ENCODE measurements at regions not wholly inside any gene's neighbourhood (a gene's known extent, or its start where the extent isn't known, plus 50 kb on each side); places are given as distances from the start of the nearest gene placed in this dataset.

- no peak overlapping the region for H3K27ac ChIP-seq
- no peaks in the 10 kb centered on the region for H3K4me1 ChIP-seq (ENCODE audit: low read depth)
- H3K36me3 ChIP-seq = no peaks in the 10 kb centered on the region
- no peak for DNase-seq (ENCODE audit: low read depth in 1 of 2, low spot score in 1 of 2)
- TF ChIP-seq, protein P1, sequence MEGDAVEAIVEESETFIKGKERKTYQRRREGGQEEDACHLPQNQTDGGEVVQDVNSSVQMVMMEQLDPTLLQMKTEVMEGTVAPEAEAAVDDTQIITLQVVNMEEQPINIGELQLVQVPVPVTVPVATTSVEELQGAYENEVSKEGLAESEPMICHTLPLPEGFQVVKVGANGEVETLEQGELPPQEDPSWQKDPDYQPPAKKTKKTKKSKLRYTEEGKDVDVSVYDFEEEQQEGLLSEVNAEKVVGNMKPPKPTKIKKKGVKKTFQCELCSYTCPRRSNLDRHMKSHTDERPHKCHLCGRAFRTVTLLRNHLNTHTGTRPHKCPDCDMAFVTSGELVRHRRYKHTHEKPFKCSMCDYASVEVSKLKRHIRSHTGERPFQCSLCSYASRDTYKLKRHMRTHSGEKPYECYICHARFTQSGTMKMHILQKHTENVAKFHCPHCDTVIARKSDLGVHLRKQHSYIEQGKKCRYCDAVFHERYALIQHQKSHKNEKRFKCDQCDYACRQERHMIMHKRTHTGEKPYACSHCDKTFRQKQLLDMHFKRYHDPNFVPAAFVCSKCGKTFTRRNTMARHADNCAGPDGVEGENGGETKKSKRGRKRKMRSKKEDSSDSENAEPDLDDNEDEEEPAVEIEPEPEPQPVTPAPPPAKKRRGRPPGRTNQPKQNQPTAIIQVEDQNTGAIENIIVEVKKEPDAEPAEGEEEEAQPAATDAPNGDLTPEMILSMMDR (IDR thresholded peaks at IDR 0.05; ENCODE audit: low read depth, low read length) = no peak
- H3K4me3 ChIP-seq = no peak overlapping the region
- H3K9me3 ChIP-seq (ENCODE audit: low read depth) = no peaks in the 10 kb centered on the region
- no peaks in the 10 kb centered on the region for H3K27me3 ChIP-seq
These were observed 550.3 kb upstream of the TNP1 start for GRCh38 chr2:217409949-217410680.

DNA sequence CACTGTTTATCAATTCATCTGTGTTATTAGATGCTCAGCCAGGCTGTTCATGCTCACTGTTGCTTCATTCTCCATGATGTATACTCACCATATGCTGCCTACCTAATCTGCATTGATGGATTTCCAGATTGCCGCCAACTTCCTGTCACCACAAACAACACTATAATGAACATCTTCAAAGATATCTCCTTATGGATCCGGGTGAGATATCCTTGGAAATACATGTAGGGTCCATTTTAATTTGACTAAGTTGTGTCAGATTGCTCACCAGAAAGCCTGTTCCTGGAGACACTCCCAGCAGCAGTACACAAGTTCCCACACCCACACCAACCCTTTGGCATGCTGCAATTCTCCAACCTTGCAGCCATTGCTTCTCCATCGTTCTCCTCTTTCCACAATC is 547.5 kb upstream of the TNP1 start:
- Histone ChIP-seq H3K4me1 (ENCODE audit: low read depth) (no peaks in the 10 kb centered on the region), H3K9me3 (ENCODE audit: low read depth) (no peaks in the 10 kb centered on the region), H3K27me3 (no peaks in the 10 kb centered on the region), H3K27ac (no peak overlapping the region), H3K4me3 (no peak overlapping the region), H3K36me3 (no peaks in the 10 kb centered on the region)
- TF ChIP-seq, protein P1 (IDR thresholded peaks at IDR 0.05; ENCODE audit: low read depth, low read length) = no peak
- no peak for DNase-seq (ENCODE audit: low read depth in 1 of 2, low spot score in 1 of 2)

DNA sequence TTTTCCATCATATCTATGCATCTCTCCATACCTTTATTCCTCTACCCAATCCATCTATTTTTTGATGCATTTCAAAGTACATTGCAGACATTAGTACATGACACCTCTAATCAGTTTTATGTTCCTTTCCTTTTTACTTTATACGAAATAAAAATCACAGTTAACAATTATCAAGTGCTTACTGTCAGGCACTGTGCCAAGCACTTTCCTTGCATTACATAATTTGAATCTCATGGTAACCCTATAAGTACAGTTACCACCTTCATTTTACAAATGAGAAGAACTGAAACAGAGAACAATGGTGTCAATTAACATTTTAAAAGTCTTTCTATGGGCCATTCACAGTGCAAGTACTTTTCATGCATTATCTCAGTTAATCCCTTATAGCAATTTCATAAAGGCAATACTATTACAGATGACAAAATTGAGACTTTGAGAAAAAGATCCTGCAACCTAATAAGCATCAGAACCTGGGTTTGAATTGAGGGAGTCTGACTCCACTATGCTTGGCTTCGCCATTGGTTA is 544.4 kb upstream of the TNP1 start:
- H3K27me3 ChIP-seq = no peaks in the 10 kb centered on the region
- H3K27ac ChIP-seq = no peak overlapping the region
- no peaks in the 10 kb centered on the region for H3K9me3 ChIP-seq (ENCODE audit: low read depth)
- TF ChIP-seq, protein P1 (IDR thresholded peaks at IDR 0.05; ENCODE audit: low read depth, low read length) = no peak
- DNase-seq (ENCODE audit: low read depth in 1 of 2, low spot score in 1 of 2) = no peak
- H3K36me3 ChIP-seq = no peaks in the 10 kb centered on the region
- no peaks in the 10 kb centered on the region for H3K4me1 ChIP-seq (ENCODE audit: low read depth)
- H3K4me3 ChIP-seq = no peak overlapping the region

GRCh38 chr2:217402761-217403383 is 543.0 kb upstream of the TNP1 start:
- no peaks in the 10 kb centered on the region for H3K27me3 ChIP-seq
- TF ChIP-seq, protein P1 (IDR thresholded peaks at IDR 0.05; ENCODE audit: low read depth, low read length) = no peak
- peak in 1 of 2 donors; percentile 38 for DNase-seq (ENCODE audit: low read depth in 1 of 2, low spot score in 1 of 2)
- no peaks in the 10 kb centered on the region for H3K4me1 ChIP-seq (ENCODE audit: low read depth)
- H3K9me3 ChIP-seq (ENCODE audit: low read depth) = no peaks in the 10 kb centered on the region
- no peak overlapping the region for H3K4me3 ChIP-seq
- H3K36me3 ChIP-seq = no peaks in the 10 kb centered on the region
- H3K27ac ChIP-seq = no peak overlapping the region

DNA sequence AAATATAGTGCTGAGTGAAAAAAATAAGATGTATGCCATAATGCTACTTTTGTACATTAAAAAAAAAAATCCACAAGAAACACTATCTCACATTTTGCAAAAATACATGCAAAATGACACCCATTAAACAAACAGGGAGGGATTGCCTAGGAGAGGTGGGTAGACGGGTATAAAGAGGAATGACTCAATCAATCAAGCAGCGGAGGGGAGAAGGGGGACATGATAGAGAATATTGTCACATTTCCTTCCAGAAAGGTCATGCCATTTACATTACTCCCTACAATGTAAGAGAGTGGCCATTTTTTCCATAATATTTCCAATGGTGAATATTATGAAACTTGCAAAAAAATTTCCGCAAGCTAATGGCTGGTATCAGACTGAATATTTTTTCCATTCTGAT is 542.3 kb upstream of the TNP1 start:
- Histone ChIP-seq H3K4me1 (ENCODE audit: low read depth) (no peaks in the 10 kb centered on the region), H3K27me3 (no peaks in the 10 kb centered on the region), H3K27ac (no peak overlapping the region), H3K4me3 (no peak overlapping the region), H3K36me3 (no peaks in the 10 kb centered on the region), H3K9me3 (ENCODE audit: low read depth) (no peaks in the 10 kb centered on the region)
- no peak for DNase-seq (ENCODE audit: low read depth in 1 of 2, low spot score in 1 of 2)
- TF ChIP-seq, protein P1 (IDR thresholded peaks at IDR 0.05; ENCODE audit: low read depth, low read length) = no peak
